Subcutaneous abdominal adipose tissue (tissue), 5 donors: ENCODE measurements at regions not wholly inside any gene's neighbourhood (a gene's known extent, or its start where the extent isn't known, plus 50 kb on each side); places are given as distances from the start of the nearest gene placed in this dataset.
"Not testable (repeated sequence)": the region's sequence is repeated elsewhere in the genome, so short reads cannot be mapped to it uniquely, and the experiment has no call there.

Experiments
- H3K27ac ChIP-seq: one replicate; pipeline ENCODE4 v1.7.0; 2013; ENCODE audit warnings: low read depth, mild to moderate bottlenecking, inconsistent platforms, low read length, moderate library complexity
- H3K27me3 ChIP-seq, 5 donors: one replicate each; pipeline ENCODE4 v1.7.0; 2013; ENCODE audit warnings: low read length in 5 of 5, inconsistent platforms in 1 of 5; ENCODE audit not compliant: control insufficient read depth in 5 of 5, insufficient read depth in 4 of 5
- H3K36me3 ChIP-seq, 5 donors: one replicate each; pipeline ENCODE4 v1.7.0; 2013; ENCODE audit warnings: low read length in 5 of 5; ENCODE audit not compliant: control insufficient read depth in 5 of 5, insufficient read depth in 5 of 5
- H3K4me1 ChIP-seq, 5 donors: one replicate each; pipeline ENCODE4 v1.7.0; 2013; ENCODE audit warnings: low read length in 5 of 5, mild to moderate bottlenecking in 3 of 5, moderate library complexity in 1 of 5; ENCODE audit not compliant: control insufficient read depth in 5 of 5, insufficient read depth in 5 of 5
- H3K4me3 ChIP-seq, 5 donors: one replicate each; pipeline ENCODE4 v1.7.0; 2013; ENCODE audit warnings: low read length in 5 of 5, low read depth in 1 of 5
- H3K9ac ChIP-seq, 5 donors: one replicate each; pipeline ENCODE4 v1.7.0; 2013; ENCODE audit warnings: low read length in 5 of 5, mild to moderate bottlenecking in 4 of 5, moderate library complexity in 3 of 5
- H3K9me3 ChIP-seq, 5 donors: one replicate each; pipeline ENCODE4 v1.7.0; 2013; ENCODE audit warnings: low read length in 5 of 5; ENCODE audit not compliant: control insufficient read depth in 5 of 5
- donor health status: healthy.
- donor health status: healthy.
- donor health status: healthy.
- donor health status: healthy.
- donor health status: healthy.

DNA sequence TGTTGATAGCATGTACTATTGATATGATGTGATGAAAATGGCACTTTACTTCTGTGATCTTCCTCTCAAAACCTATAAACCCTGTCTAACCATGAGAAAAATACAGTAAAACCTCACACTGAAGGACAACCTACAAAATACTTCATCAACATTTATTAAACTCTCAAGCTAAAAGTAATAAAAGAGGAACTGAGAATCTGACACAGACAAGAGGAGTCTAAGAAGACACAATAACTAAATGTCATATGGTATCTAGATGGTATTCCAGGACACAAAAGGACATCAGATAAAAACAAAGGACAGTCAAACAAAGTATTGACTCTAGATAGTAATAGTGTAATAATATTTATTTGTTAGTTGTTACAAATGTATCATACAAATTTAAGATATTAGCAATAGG lies 655.3 kb downstream of the SH3BGRL start:
- H3K9ac ChIP-seq: no peak overlapping the region
- H3K9me3 ChIP-seq: peaks cover 0 to 9% (median 6%) of the 10 kb centered on the region in 5 donors
- no peaks in the 10 kb centered on the region for H3K27me3 ChIP-seq
- H3K4me3 ChIP-seq: no peak overlapping the region
- no peak overlapping the region for H3K27ac ChIP-seq
- H3K36me3 ChIP-seq: no peaks in the 10 kb centered on the region
- H3K4me1 ChIP-seq: no peaks in the 10 kb centered on the region

DNA sequence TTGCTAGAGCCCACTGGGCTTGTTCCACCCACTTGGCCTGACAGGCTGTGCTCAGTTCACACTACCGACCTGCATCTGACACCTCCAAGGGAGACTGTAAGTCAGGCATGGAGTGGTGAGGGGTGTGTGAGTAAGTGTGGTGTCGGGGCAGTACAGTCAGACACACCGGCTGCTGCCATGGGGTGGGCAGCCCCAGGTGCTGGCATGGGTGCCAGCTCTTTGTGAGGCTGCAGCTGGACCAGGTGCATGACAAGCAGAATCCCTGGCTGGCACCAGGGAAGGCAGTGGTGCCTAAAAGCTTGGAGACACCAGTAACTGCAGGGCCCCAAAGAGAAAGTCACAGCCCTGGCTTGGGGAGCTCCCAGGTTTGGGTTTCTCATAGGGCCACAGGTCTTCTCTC lies 665.0 kb downstream of the SH3BGRL start:
- Histone ChIP-seq H3K4me3 (no peak overlapping the region), H3K9me3 (peaks cover 4 to 34% (median 27%) of the 10 kb centered on the region in 5 donors), H3K27me3 (no peaks in the 10 kb centered on the region), H3K4me1 (no peaks in the 10 kb centered on the region), H3K36me3 (no peaks in the 10 kb centered on the region), H3K27ac (no peak overlapping the region), H3K9ac (no peak overlapping the region)

DNA sequence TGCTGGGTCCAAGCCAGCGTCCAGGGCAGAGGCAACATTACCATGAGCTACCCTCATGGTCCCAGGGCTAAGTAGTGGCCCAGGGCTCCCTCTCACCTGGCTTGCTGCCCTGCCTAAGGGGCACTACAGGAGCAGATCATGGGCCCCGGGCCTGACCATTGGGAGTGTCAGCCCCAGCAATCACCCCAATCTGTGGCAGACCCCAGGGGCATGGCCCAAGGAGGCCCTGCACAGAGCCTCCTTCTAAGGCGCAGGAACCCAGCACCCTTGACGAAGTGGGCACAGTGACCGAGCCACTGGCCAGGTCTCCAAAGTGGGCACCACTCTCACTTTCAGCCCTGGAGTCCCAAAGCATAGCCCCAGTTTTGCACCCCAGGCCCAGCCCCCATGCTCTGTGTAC lies 667.1 kb downstream of the SH3BGRL start:
- no peak overlapping the region for H3K9ac ChIP-seq
- H3K27ac ChIP-seq: no peak overlapping the region

DNA sequence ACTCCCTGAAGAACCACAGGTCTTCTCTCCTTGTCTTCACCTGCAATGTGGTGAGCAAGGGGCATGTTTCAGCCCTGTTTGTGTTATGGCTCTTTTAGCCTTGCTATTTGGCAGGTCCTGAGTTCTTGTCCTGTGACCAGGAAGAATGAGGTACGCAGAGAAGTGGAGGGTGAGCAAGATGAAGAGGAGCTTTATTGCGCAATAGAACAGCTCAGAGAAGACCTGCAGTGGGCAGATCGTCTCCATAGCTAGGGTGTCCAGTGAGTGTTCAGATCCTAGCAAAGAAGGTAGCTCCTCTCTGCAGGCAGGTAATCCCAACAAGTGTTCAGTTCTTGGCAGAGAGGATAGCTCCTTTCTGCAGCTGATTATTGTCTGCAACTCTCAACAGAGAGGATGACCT lies 672.9 kb downstream of the SH3BGRL start:
- H3K27me3 ChIP-seq: peaks cover 0 to 9% (median 0%) of the 10 kb centered on the region in 5 donors
- H3K9ac ChIP-seq: no peak overlapping the region
- H3K36me3 ChIP-seq: no peaks in the 10 kb centered on the region
- peaks cover 12 to 37% (median 27%) of the 10 kb centered on the region in 5 donors for H3K9me3 ChIP-seq
- no peak overlapping the region for H3K27ac ChIP-seq
- H3K4me3 ChIP-seq: no peak overlapping the region
- H3K4me1 ChIP-seq: no peaks in the 10 kb centered on the region

More for the DNA sequence above, 667.1 kb downstream of the SH3BGRL start:
- Histone ChIP-seq H3K27me3 (peaks cover 0 to 5% (median 0%) of the 10 kb centered on the region in 5 donors), H3K4me3 (no peak overlapping the region), H3K36me3 (no peaks in the 10 kb centered on the region), H3K4me1 (no peaks in the 10 kb centered on the region), H3K9me3 (peaks cover 6 to 43% (median 35%) of the 10 kb centered on the region in 5 donors)

DNA sequence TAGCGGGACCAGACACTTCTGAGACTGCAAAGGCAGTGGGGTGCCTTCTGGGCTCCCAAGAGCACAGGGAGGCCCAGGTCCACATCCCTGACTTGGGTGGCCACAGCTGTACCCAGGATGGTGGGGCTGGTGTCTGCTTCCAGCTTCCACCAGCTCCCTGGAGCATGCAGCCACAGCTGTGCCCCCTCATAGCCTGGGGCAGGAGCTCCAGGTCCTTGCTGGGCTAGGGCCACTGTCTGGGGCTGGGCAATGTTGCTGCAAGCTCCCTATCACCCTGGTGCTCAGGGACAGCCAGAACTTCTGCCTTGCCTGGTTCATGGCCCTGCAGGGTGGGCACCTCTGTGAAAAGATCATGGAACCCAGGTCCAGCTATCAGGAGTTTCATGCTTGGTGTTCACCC lies 673.9 kb downstream of the SH3BGRL start:
- Histone ChIP-seq H3K27ac (no peak overlapping the region), H3K9ac (no peak overlapping the region), H3K4me3 (no peak overlapping the region), H3K9me3 (peaks cover 12 to 35% (median 27%) of the 10 kb centered on the region in 5 donors), H3K36me3 (no peaks in the 10 kb centered on the region), H3K27me3 (peaks cover 0 to 9% (median 0%) of the 10 kb centered on the region in 5 donors), H3K4me1 (no peaks in the 10 kb centered on the region)

DNA sequence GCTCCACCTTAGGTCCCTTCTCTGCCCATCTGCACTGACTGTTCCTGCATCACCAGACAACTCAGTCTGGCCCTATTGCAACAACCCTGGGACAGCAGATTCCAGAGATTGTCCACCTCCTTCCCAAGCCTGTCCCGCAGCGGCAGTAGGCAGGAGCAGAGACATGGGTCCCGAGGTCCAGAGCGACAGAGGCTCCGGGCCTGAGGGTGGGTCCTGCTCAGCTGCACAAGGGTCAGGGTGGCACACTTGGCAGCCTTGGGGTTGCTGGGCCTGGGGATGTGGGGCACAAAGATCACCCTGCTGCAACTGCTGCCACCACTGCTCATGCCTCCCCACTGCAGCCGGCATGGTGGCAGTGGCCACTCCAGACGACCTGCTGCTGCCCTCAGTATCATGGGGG lies 674.5 kb downstream of the SH3BGRL start:
- Histone ChIP-seq H3K36me3 (no peaks in the 10 kb centered on the region), H3K27ac (no peak overlapping the region), H3K4me3 (no peak overlapping the region), H3K9me3 (peaks cover 9 to 29% (median 21%) of the 10 kb centered on the region in 5 donors), H3K4me1 (no peaks in the 10 kb centered on the region), H3K9ac (no peak overlapping the region), H3K27me3 (peaks cover 0 to 9% (median 0%) of the 10 kb centered on the region in 5 donors)

DNA sequence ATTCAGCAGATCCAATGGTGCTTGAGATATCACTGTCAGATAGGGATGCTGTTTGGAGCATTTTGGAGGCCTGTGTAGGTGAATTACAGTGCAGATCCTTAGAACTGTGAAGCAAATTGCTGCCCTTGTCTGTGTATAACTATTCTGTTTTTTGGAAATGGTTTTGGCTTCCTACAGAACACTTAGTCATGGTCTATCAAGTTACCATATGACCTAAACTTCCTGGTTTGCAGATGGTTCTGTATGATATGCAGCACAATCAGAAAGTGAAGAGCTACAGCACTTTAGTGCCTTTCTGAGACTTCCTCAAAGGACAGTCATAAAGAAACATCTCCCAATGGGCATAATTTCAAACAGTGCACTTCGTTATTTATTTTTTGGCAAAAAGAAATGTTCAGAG lies 688.6 kb downstream of the SH3BGRL start:
- H3K36me3 ChIP-seq: no peaks in the 10 kb centered on the region
- no peaks in the 10 kb centered on the region for H3K9me3 ChIP-seq
- no peaks in the 10 kb centered on the region for H3K4me1 ChIP-seq
- no peak overlapping the region for H3K27ac ChIP-seq
- H3K4me3 ChIP-seq: no peak overlapping the region
- H3K9ac ChIP-seq: no peak overlapping the region
- peaks cover 3 to 11% (median 9%) of the 10 kb centered on the region in 5 donors for H3K27me3 ChIP-seq

DNA sequence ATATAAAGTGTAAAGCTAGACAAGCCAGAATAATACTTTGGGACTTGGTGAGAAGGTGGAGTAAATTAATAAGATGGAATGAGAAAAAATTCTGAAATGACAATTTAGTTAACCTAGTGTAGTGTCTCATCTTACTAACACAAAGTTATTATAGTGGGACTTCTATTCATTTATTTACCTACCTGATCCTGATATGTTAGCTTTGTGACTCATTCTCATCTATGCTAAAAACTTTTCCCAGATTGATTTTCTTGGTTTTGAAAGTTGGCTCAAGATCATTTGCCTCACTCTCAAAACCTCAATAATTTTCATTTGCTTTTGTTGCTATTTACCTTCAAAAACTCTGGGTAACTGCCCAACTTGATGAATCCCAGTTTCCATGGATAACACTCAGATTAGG lies 698.6 kb downstream of the SH3BGRL start:
- Histone ChIP-seq H3K4me1 (no peaks in the 10 kb centered on the region), H3K36me3 (no peaks in the 10 kb centered on the region), H3K4me3 (no peak overlapping the region), H3K9me3 (no peaks in the 10 kb centered on the region), H3K27me3 (no peaks in the 10 kb centered on the region), H3K9ac (no peak overlapping the region), H3K27ac (no peak overlapping the region)

DNA sequence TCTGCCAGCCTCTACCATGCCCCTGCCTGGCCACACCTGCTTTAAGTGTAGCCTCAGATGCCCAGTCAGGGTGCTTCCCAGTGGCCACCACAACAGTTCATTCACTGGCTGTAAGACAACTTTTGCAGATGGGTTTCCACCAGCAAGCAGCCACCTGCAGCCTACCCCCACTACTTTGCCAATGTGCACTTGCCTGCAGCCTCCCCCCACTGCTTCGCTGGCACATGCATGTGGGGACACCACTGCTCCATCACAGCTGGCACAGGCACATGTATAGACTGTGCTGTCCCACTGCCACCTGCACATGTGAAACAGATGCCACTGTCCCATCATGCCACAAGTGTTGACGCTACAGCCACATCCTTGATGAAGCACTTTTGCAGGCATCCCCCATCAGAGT lies 723.9 kb downstream of the SH3BGRL start:
- Histone ChIP-seq H3K9me3 (peaks cover 0 to 3% (median 0%) of the 10 kb centered on the region in 5 donors), H3K27ac (no peak overlapping the region), H3K4me3 (no peak overlapping the region), H3K4me1 (no peaks in the 10 kb centered on the region), H3K36me3 (no peaks in the 10 kb centered on the region), H3K27me3 (peaks cover 0 to 13% (median 5%) of the 10 kb centered on the region in 5 donors), H3K9ac (no peak overlapping the region)

DNA sequence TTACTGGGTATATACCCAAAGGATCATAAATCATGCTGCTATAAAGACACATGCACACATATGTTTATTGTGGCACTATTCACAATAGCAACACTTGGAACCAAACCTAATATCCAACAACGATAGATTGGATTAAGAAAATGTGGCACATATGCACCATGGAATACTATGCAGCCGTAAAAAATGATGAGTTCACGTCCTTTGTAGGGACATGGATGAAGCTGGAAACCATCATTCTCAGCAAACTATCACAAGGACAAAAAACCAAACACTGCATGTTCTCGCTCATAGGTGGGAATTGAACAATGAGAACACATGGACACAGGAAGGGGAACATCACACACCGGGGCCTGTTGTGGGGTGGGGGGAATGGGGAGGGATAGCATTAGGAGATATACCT lies 744.0 kb downstream of the SH3BGRL start:
- not testable (repeated sequence) for H3K4me1 ChIP-seq, H3K27ac ChIP-seq, H3K36me3 ChIP-seq, H3K9me3 ChIP-seq, H3K27me3 ChIP-seq, H3K4me3 ChIP-seq, H3K9ac ChIP-seq

DNA sequence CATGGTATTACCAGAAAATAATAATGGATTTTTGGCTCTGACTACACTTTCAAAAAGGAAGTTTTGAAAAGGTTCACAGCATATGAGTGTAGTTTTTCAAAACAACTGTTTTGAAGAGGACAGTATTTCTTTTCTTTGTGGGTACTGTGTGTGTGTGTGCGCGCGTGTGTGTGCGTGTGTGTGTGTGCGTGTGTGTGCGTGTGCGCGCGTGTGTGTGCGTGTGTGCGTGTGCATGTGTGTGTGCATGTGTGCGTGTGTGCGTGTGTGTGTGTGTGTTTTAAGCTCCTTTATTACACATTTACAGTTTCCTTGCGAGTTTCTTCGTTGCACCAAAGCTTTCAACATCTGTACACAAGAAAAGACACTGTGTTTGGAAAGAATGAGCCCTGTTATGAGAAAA lies 755.4 kb downstream of the SH3BGRL start:
- Histone ChIP-seq H3K27me3 (peaks cover 0 to 3% (median 0%) of the 10 kb centered on the region in 5 donors), H3K36me3 (no peaks in the 10 kb centered on the region), H3K4me3 (no peak overlapping the region), H3K9me3 (no peaks in the 10 kb centered on the region), H3K9ac (no peak overlapping the region), H3K27ac (no peak overlapping the region), H3K4me1 (no peaks in the 10 kb centered on the region)
